ENCODE measurements at regions not wholly inside any gene's neighbourhood (a gene's known extent, or its start where the extent isn't known, plus 50 kb on each side); places are given as distances from the start of the nearest gene placed in this dataset.

DNA sequence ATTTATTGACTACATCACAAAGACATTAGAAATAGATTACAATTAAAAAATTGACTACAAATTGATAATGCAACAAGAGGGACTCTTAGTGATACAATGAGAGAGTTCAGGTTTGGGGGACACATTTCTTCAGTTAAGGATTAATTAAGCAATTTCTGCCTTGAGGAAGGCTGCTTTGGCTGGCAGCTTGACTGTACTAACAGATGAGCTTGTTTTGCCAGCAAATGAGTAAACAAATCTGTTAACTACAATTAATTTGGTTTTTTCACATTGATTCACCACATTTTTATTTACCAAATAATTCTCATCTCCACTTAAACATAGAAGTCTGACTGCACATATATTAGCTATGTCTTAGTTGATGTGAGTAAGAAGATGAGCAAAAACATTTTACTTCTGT, 183.6 kb upstream of the ZNF385D start (continued):
- TF ChIP-seq, protein P1, sequence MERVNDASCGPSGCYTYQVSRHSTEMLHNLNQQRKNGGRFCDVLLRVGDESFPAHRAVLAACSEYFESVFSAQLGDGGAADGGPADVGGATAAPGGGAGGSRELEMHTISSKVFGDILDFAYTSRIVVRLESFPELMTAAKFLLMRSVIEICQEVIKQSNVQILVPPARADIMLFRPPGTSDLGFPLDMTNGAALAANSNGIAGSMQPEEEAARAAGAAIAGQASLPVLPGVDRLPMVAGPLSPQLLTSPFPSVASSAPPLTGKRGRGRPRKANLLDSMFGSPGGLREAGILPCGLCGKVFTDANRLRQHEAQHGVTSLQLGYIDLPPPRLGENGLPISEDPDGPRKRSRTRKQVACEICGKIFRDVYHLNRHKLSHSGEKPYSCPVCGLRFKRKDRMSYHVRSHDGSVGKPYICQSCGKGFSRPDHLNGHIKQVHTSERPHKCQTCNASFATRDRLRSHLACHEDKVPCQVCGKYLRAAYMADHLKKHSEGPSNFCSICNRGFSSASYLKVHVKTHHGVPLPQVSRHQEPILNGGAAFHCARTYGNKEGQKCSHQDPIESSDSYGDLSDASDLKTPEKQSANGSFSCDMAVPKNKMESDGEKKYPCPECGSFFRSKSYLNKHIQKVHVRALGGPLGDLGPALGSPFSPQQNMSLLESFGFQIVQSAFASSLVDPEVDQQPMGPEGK (tag by site-specific recombination; IDR thresholded peaks at IDR 0.05) = no peak

DNA sequence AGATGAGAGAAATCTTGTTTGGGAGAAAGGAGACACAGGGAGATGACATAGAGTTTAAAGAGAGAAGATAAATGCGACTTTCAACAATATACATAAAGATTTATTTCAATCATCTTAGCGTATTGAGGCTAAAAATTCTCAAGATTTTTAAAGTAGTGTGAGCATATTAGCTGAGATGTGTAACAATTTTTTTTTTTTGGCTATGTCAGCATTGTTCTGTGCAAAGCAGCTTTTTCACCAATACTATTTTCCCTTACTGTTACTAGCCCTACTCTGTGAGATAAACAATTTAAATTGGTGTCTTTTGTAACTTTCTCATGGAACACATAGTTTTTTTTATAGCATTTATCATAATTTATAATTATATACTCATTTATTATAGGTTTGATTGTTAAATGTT, 185.2 kb upstream of the ZNF385D start:
- no peaks in the 10 kb centered on the region for H3K9me3 ChIP-seq (ENCODE audit: control insufficient read depth, insufficient read depth, low read depth, low read length)
- TF ChIP-seq ZNF571 (tag by site-specific recombination; IDR thresholded peaks at IDR 0.05) (no peak), ZNF777 (tag by site-specific recombination; IDR thresholded peaks at IDR 0.05; ENCODE audit: borderline replicate concordance) (no peak), ZNF426 (tag by site-specific recombination; IDR thresholded peaks at IDR 0.05) (no peak), ZNF132 (tag by site-specific recombination; IDR thresholded peaks at IDR 0.05; ENCODE audit: borderline replicate concordance) (no peak), PRDM1 (tag by site-specific recombination; IDR thresholded peaks at IDR 0.05) (no peak), ZNF624 (tag by site-specific recombination; IDR thresholded peaks at IDR 0.05) (no peak), ZBTB8A (tag by site-specific recombination; IDR thresholded peaks at IDR 0.05) (no peak), SALL2 (tag by site-specific recombination; IDR thresholded peaks at IDR 0.05; ENCODE audit: borderline replicate concordance) (no peak), OSR2 (tag by site-specific recombination; IDR thresholded peaks at IDR 0.05) (no peak), ZNF664 (tag by site-specific recombination; IDR thresholded peaks at IDR 0.05) (no peak), ZNF707 (tag by site-specific recombination; IDR thresholded peaks at IDR 0.05) (no peak), ZNF354C (tag by site-specific recombination; IDR thresholded peaks at IDR 0.05; ENCODE audit: borderline replicate concordance, low read depth) (no peak)
- TF ChIP-seq, protein P2, sequence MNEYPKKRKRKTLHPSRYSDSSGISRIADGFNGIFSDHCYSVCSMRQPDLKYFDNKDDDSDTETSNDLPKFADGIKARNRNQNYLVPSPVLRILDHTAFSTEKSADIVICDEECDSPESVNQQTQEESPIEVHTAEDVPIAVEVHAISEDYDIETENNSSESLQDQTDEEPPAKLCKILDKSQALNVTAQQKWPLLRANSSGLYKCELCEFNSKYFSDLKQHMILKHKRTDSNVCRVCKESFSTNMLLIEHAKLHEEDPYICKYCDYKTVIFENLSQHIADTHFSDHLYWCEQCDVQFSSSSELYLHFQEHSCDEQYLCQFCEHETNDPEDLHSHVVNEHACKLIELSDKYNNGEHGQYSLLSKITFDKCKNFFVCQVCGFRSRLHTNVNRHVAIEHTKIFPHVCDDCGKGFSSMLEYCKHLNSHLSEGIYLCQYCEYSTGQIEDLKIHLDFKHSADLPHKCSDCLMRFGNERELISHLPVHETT (tag by site-specific recombination; IDR thresholded peaks at IDR 0.05) = no peak
- TF ChIP-seq, protein P3, sequence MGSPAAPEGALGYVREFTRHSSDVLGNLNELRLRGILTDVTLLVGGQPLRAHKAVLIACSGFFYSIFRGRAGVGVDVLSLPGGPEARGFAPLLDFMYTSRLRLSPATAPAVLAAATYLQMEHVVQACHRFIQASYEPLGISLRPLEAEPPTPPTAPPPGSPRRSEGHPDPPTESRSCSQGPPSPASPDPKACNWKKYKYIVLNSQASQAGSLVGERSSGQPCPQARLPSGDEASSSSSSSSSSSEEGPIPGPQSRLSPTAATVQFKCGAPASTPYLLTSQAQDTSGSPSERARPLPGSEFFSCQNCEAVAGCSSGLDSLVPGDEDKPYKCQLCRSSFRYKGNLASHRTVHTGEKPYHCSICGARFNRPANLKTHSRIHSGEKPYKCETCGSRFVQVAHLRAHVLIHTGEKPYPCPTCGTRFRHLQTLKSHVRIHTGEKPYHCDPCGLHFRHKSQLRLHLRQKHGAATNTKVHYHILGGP (tag by site-specific recombination; IDR thresholded peaks at IDR 0.05) = no peak
- TF ChIP-seq, protein P4, sequence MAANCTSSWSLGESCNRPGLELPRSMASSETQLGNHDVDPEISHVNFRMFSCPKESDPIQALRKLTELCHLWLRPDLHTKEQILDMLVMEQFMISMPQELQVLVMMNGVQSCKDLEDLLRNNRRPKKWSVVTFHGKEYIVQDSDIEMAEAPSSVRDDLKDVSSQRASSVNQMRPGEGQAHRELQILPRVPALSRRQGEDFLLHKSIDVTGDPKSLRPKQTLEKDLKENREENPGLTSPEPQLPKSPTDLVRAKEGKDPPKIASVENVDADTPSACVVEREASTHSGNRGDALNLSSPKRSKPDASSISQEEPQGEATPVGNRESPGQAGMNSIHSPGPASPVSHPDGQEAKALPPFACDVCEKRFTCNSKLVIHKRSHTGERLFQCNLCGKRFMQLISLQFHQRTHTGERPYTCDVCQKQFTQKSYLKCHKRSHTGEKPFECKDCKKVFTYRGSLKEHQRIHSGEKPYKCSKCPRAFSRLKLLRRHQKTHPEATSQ (tag by site-specific recombination; IDR thresholded peaks at IDR 0.05) = no peak
- TF ChIP-seq, protein P5, sequence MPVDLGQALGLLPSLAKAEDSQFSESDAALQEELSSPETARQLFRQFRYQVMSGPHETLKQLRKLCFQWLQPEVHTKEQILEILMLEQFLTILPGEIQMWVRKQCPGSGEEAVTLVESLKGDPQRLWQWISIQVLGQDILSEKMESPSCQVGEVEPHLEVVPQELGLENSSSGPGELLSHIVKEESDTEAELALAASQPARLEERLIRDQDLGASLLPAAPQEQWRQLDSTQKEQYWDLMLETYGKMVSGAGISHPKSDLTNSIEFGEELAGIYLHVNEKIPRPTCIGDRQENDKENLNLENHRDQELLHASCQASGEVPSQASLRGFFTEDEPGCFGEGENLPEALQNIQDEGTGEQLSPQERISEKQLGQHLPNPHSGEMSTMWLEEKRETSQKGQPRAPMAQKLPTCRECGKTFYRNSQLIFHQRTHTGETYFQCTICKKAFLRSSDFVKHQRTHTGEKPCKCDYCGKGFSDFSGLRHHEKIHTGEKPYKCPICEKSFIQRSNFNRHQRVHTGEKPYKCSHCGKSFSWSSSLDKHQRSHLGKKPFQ (tag by site-specific recombination; IDR thresholded peaks at IDR 0.05) = no peak
- CTCF ChIA-PET = no interaction called here
- no peak overlapping the region for H3K27ac ChIP-seq (ENCODE audit: extremely low read depth, low read depth, low read length)
- H3K4me3 ChIP-seq (ENCODE audit: low read depth, low read length) = no peak overlapping the region
- no peaks in the 10 kb centered on the region for H3K4me1 ChIP-seq (ENCODE audit: control insufficient read depth, insufficient read depth, low read length)
- POLR2A ChIA-PET = no interaction called here
- no peaks in the 10 kb centered on the region for H3K36me3 ChIP-seq (ENCODE audit: control insufficient read depth in 2 of 2, insufficient read depth in 1 of 2, low read length in 2 of 2)

All from HEK293 (cell line).